ENCODE measurements at regions not wholly inside any gene's neighbourhood (a gene's known extent, or its start where the extent isn't known, plus 50 kb on each side); places are given as distances from the start of the nearest gene placed in this dataset.

DNA sequence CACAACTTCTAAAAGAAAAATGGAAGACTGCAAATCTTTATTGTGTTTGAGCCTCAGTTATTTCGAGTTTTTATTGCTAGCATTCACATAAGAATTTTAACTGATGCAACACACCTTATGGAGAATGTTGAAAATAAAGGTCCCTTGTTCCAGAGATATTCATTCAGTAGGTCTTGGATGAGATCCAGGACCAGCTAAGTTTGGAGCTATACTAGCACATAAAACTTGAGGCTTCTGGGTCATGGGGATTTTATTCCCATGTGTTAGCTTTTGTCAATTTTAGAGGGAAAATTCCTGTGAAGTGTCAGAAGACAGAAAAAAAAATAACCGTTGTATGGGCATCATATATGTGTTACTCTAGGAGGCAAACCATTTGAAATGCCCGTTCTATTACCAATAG lies 693.2 kb upstream of the MIS18BP1 start:
- no peaks in the 10 kb centered on the region for H3K79me1 ChIP-seq (ENCODE audit: low read depth, low read length)
- no peak overlapping the region for H3K4me3 ChIP-seq (ENCODE audit: extremely low read depth in 1 of 4, insufficient read depth in 2 of 4, low read depth in 3 of 4, low read length in 4 of 4)
- no peak overlapping the region for H2BK12ac ChIP-seq (ENCODE audit: low read depth, low read length)
- POLR2A ChIA-PET (ENCODE audit: partially characterized antibody): no interaction called here
- no peak overlapping the region for H2BK15ac ChIP-seq (ENCODE audit: low read length)
- no peak overlapping the region for H4K8ac ChIP-seq (ENCODE audit: extremely low read depth, insufficient read depth, low read length)
- H4K5ac ChIP-seq (ENCODE audit: insufficient read length, low read depth, low read length): no peak overlapping the region
- H4K91ac ChIP-seq (replicated peaks; ENCODE audit: insufficient read length, low read length): no peak overlapping the region
- no peaks in the 10 kb centered on the region for H3K9me3 ChIP-seq (ENCODE audit: insufficient read depth in 2 of 2, low read depth in 1 of 2, low read length in 1 of 2)
- H2AK5ac ChIP-seq (ENCODE audit: low read depth, low read length): no peak overlapping the region
- WGBS, 2 experiments (ENCODE audit: extremely low coverage in 1 of 2, insufficient coverage in 1 of 2, insufficient read length in 1 of 2, insufficient replicate concordance in 2 of 2, low coverage in 1 of 2, low lambda C conversion rate in 2 of 2, missing lambda C conversion rate in 1 of 2): 96% methylated on average over 3 of the region's 3 CpGs; no CpG with 5 or more reads in 1 of the 2 experiments
- H3K4ac ChIP-seq (replicated peaks; ENCODE audit: insufficient read length, low read depth, low read length): no peak overlapping the region
- no peak overlapping the region for H2BK120ac ChIP-seq (replicated peaks; ENCODE audit: low read depth, low read length)
- H3K27me3 ChIP-seq (replicated peaks in 1 of 4; ENCODE audit: control insufficient read depth in 3 of 4, extremely low read depth in 1 of 4, insufficient read depth in 3 of 4, low read length in 3 of 4): no peaks in the 10 kb centered on the region
- CTCF ChIA-PET (ENCODE audit: partially characterized antibody): no interaction called here
- H3K27ac ChIP-seq (ENCODE audit: low read depth, low read length): no peak overlapping the region
- H2BK5ac ChIP-seq (ENCODE audit: low read depth, low read length): no peak overlapping the region
- H3K79me2 ChIP-seq (ENCODE audit: control insufficient read depth in 1 of 2, insufficient read depth in 2 of 2, low read length in 2 of 2): no peaks in the 10 kb centered on the region
- H4K20me1 ChIP-seq (replicated peaks in 1 of 2; ENCODE audit: control insufficient read depth in 1 of 2, insufficient read depth in 2 of 2, low read length in 2 of 2): no peaks in the 10 kb centered on the region
- H3K4me2 ChIP-seq (ENCODE audit: insufficient read depth in 1 of 2, low read depth in 2 of 2, low read length in 2 of 2): no peak overlapping the region
- H3K4me1 ChIP-seq (replicated peaks in 1 of 4; ENCODE audit: control insufficient read depth in 3 of 4, insufficient read depth in 4 of 4, low read length in 3 of 4): no peaks in the 10 kb centered on the region
- no peak overlapping the region for H3K9ac ChIP-seq (replicated peaks in 1 of 4; ENCODE audit: extremely low read depth in 1 of 4, low read depth in 3 of 4, low read length in 3 of 4)
- no peak overlapping the region for H3K56ac ChIP-seq (replicated peaks; ENCODE audit: insufficient read length, low read depth, low read length)
- H3K23ac ChIP-seq (ENCODE audit: insufficient read length): no peak overlapping the region
- H2AFZ ChIP-seq (ENCODE audit: low read length): no peak overlapping the region
- H3K18ac ChIP-seq (ENCODE audit: extremely low read depth, low read length): no peak overlapping the region
- no peak overlapping the region for H2BK20ac ChIP-seq (ENCODE audit: low read length)
- H3K14ac ChIP-seq (ENCODE audit: insufficient read length): no peak overlapping the region
- H3K23me2 ChIP-seq (ENCODE audit: low read depth, low read length): no peaks in the 10 kb centered on the region
- DNase-seq (ENCODE audit: low read depth in 1 of 2, low spot score in 2 of 2) (no peak), FAIRE-seq (no peak)
- H3K36me3 ChIP-seq (ENCODE audit: control insufficient read depth in 2 of 4, insufficient read depth in 4 of 4, low read length in 3 of 4): no peaks in the 10 kb centered on the region
- TF ChIP-seq, protein P1, sequence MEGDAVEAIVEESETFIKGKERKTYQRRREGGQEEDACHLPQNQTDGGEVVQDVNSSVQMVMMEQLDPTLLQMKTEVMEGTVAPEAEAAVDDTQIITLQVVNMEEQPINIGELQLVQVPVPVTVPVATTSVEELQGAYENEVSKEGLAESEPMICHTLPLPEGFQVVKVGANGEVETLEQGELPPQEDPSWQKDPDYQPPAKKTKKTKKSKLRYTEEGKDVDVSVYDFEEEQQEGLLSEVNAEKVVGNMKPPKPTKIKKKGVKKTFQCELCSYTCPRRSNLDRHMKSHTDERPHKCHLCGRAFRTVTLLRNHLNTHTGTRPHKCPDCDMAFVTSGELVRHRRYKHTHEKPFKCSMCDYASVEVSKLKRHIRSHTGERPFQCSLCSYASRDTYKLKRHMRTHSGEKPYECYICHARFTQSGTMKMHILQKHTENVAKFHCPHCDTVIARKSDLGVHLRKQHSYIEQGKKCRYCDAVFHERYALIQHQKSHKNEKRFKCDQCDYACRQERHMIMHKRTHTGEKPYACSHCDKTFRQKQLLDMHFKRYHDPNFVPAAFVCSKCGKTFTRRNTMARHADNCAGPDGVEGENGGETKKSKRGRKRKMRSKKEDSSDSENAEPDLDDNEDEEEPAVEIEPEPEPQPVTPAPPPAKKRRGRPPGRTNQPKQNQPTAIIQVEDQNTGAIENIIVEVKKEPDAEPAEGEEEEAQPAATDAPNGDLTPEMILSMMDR (IDR thresholded peaks at IDR 0.05; ENCODE audit: control extremely low read depth in 1 of 3, insufficient read depth in 1 of 3, low read depth in 1 of 3, low read length in 3 of 3): no peak
- TF ChIP-seq NANOG (IDR thresholded peaks at IDR 0.05; ENCODE audit: insufficient read depth, low read depth, low read length, poor library complexity, severe bottlenecking) (no peak), E2F6 (IDR thresholded peaks at IDR 0.05) (no peak), EGR1 (IDR thresholded peaks at IDR 0.05; ENCODE audit: borderline replicate concordance, low read depth, low read length) (no peak), TAF1 (IDR thresholded peaks at IDR 0.05; ENCODE audit: low read depth, low read length) (no peak), POU5F1 (IDR thresholded peaks at IDR 0.05; ENCODE audit: low read depth, low read length) (no peak), RNF2 (IDR thresholded peaks at IDR 0.05; ENCODE audit: borderline replicate concordance, low read depth, low read length, missing control alignments, poor library complexity, severe bottlenecking) (no peak), ATF3 (IDR thresholded peaks at IDR 0.05; ENCODE audit: insufficient read depth, low read depth, low read length) (no peak), SP2 (IDR thresholded peaks at IDR 0.05; ENCODE audit: low read length) (no peak), HDAC2 (IDR thresholded peaks at IDR 0.05; ENCODE audit: borderline replicate concordance in 1 of 2, low read depth in 2 of 2, low read length in 2 of 2) (no peak), SP1 (IDR thresholded peaks at IDR 0.05; ENCODE audit: low read depth, low read length) (no peak)

All from H1 (cell line).